A673 (cell line): ENCODE measurements at regions not wholly inside any gene's neighbourhood (a gene's known extent, or its start where the extent isn't known, plus 50 kb on each side); places are given as distances from the start of the nearest gene placed in this dataset.

Source experiments
- BruUV-seq: library from RNA; stranded (reverse); fragments of 400-500 nt; replicated peaks from 2 replicates; lab custom pipeline; 2021; lab: Mats Ljungman, UMichigan
- CTCF ChIA-PET: fragments of 300-600 bp; sonication (Branson Sonifier 250); formaldehyde crosslinking; loops from one replicate; lab custom pipeline; 2022; ENCODE audit warnings: antibody characterized with exemption; lab: Charles Lee
- POLR2A ChIA-PET: fragments of 300-600 bp; sonication (Branson Sonifier 250); formaldehyde crosslinking; loops from one replicate; lab custom pipeline; 2022; ENCODE audit warnings: antibody characterized with exemption; ENCODE audit not compliant: low non-redundant PET; lab: Charles Lee
- DNase-seq: peaks from one replicate; pipeline ENCODE4 v3.0.0-alpha.2; 2015; ENCODE audit warnings: low spot score
- H3K27ac ChIP-seq: fragments of 200-600 bp; sonication (generic); 2 replicates; pipeline ENCODE4 v1.5.1; 2016; ENCODE audit warnings: mixed run types, low read depth, mild to moderate bottlenecking, mixed read lengths, antibody characterized with exemption, low read length; ENCODE audit not compliant: poor library complexity, severe bottlenecking
- H3K27me3 ChIP-seq: fragments of 200-600 bp; sonication (generic); replicated peaks from 2 replicates; pipeline ENCODE4 v1.6.1; 2017; ENCODE audit warnings: mixed run types, low read depth, mild to moderate bottlenecking, mixed read lengths, antibody characterized with exemption, low read length; ENCODE audit not compliant: insufficient read depth, poor library complexity
- H3K36me3 ChIP-seq: fragments of 200-600 bp; sonication (generic); 2 replicates; pipeline ENCODE4 v1.6.1; 2016; ENCODE audit warnings: mixed run types, mild to moderate bottlenecking, mixed read lengths, antibody characterized with exemption, low read length; ENCODE audit not compliant: insufficient read depth, poor library complexity, severe bottlenecking
- H3K4me1 ChIP-seq: fragments of 200-600 bp; sonication (generic); 2 replicates; pipeline ENCODE4 v1.6.1; 2017; ENCODE audit warnings: mixed run types, mild to moderate bottlenecking, mixed read lengths, antibody characterized with exemption, low read length; ENCODE audit not compliant: insufficient read depth, poor library complexity, severe bottlenecking
- H3K4me3 ChIP-seq: fragments of 200-600 bp; sonication (generic); 2 replicates; pipeline ENCODE4 v1.5.1; 2016; ENCODE audit warnings: low read depth, mixed run types, mild to moderate bottlenecking, mixed read lengths, low read length; ENCODE audit not compliant: poor library complexity, severe bottlenecking
- H3K9me3 ChIP-seq: fragments of 200-600 bp; sonication (generic); 2 replicates; pipeline ENCODE4 v1.6.1; 2016; ENCODE audit warnings: mixed run types, low read depth, mild to moderate bottlenecking, mixed read lengths, antibody characterized with exemption, low read length; ENCODE audit not compliant: poor library complexity, severe bottlenecking
- EZH2 ChIP-seq: fragments of 200-600 bp; sonication (generic); IDR thresholded peaks from 2 replicates; pipeline ENCODE4 v1.6.1; 2017; ENCODE audit warnings: borderline replicate concordance, low read depth, mild to moderate bottlenecking, mixed read lengths, antibody characterized with exemption, low read length; ENCODE audit not compliant: poor library complexity, severe bottlenecking
- intact Hi-C: fragments of 100-400 bp; cut with micrococcal nuclease; formaldehyde crosslinking; loops from one replicate; pipeline ENCODE4 v1.10.0; 2022; ENCODE audit not compliant: unreplicated experiment
- TF ChIP-seq, protein P1 (sequence below): fragments of 300-800, 200-600 bp; sonication (generic); conservative IDR thresholded peaks from 2 replicates; pipeline ENCODE4 v1.5.1; 2017; ENCODE audit warnings: low read depth, mild to moderate bottlenecking, antibody characterized with exemption, low read length, moderate library complexity, mixed read lengths

GRCh38 chr10:121148921-121149320, 297.8 kb downstream of the WDR11 start:
- CTCF ChIA-PET: no interaction called here
- BruUV-seq: no TSS peak
- no peaks in the 10 kb centered on the region for H3K36me3 ChIP-seq

DNA sequence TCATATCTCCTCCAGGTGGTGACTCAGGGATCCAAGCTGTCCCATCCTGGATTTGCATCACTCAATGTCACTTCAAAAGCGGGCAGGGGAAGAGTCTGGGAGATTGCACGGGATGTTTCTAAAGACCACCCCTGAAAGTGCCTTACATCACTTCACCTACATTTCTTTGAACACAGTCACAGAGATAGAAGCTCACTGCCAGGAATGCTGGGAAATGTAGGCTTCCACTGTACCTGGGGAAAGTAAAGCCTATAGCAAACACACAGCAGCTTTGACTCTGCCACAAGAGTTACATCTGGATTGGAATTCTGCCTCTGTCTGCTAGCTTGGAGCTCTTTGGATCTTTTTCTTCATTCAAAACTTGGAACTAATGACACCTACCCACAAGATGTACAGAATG, 300.9 kb downstream of the WDR11 start:
- H3K27ac ChIP-seq: no peak overlapping the region
- H3K4me3 ChIP-seq: no peak overlapping the region
- H3K27me3 ChIP-seq: peaks cover 14% of the 10 kb centered on the region
- no peaks in the 10 kb centered on the region for H3K9me3 ChIP-seq
- no peaks in the 10 kb centered on the region for H3K4me1 ChIP-seq
- POLR2A ChIA-PET: no interaction called here
- DNase-seq: no peak
- CTCF ChIA-PET: no interaction called here
- no peaks in the 10 kb centered on the region for H3K36me3 ChIP-seq
- no TSS peak for BruUV-seq
- intact Hi-C loops: no loop called here
- TF ChIP-seq, protein P1, sequence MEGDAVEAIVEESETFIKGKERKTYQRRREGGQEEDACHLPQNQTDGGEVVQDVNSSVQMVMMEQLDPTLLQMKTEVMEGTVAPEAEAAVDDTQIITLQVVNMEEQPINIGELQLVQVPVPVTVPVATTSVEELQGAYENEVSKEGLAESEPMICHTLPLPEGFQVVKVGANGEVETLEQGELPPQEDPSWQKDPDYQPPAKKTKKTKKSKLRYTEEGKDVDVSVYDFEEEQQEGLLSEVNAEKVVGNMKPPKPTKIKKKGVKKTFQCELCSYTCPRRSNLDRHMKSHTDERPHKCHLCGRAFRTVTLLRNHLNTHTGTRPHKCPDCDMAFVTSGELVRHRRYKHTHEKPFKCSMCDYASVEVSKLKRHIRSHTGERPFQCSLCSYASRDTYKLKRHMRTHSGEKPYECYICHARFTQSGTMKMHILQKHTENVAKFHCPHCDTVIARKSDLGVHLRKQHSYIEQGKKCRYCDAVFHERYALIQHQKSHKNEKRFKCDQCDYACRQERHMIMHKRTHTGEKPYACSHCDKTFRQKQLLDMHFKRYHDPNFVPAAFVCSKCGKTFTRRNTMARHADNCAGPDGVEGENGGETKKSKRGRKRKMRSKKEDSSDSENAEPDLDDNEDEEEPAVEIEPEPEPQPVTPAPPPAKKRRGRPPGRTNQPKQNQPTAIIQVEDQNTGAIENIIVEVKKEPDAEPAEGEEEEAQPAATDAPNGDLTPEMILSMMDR: no peak
- no peak for TF ChIP-seq EZH2

More at GRCh38 chr10:121148921-121149320, 297.8 kb downstream of the WDR11 start:
- intact Hi-C loops: no loop called here
- Histone ChIP-seq H3K9me3 (no peaks in the 10 kb centered on the region), H3K4me3 (no peak overlapping the region), H3K27ac (no peak overlapping the region), H3K4me1 (no peaks in the 10 kb centered on the region), H3K27me3 (peaks cover 3% of the 10 kb centered on the region)
- TF ChIP-seq EZH2: no peak
- TF ChIP-seq, protein P1: no peak
- DNase-seq: no peak
- POLR2A ChIA-PET: no interaction called here

GRCh38 chr10:121152935-121153334, 301.8 kb downstream of the WDR11 start:
- TF ChIP-seq EZH2: no peak
- TF ChIP-seq, protein P1: no peak
- H3K4me1 ChIP-seq: no peaks in the 10 kb centered on the region
- CTCF ChIA-PET: no interaction called here
- H3K9me3 ChIP-seq: no peaks in the 10 kb centered on the region
- peaks cover 16% of the 10 kb centered on the region for H3K27me3 ChIP-seq
- intact Hi-C loops: no loop called here
- no peaks in the 10 kb centered on the region for H3K36me3 ChIP-seq
- DNase-seq: no peak
- BruUV-seq: no TSS peak
- no peak overlapping the region for H3K4me3 ChIP-seq
- POLR2A ChIA-PET: no interaction called here
- H3K27ac ChIP-seq: no peak overlapping the region
